ENCODE measurements at regions not wholly inside any gene's neighbourhood (a gene's known extent, or its start where the extent isn't known, plus 50 kb on each side); places are given as distances from the start of the nearest gene placed in this dataset.

DNA sequence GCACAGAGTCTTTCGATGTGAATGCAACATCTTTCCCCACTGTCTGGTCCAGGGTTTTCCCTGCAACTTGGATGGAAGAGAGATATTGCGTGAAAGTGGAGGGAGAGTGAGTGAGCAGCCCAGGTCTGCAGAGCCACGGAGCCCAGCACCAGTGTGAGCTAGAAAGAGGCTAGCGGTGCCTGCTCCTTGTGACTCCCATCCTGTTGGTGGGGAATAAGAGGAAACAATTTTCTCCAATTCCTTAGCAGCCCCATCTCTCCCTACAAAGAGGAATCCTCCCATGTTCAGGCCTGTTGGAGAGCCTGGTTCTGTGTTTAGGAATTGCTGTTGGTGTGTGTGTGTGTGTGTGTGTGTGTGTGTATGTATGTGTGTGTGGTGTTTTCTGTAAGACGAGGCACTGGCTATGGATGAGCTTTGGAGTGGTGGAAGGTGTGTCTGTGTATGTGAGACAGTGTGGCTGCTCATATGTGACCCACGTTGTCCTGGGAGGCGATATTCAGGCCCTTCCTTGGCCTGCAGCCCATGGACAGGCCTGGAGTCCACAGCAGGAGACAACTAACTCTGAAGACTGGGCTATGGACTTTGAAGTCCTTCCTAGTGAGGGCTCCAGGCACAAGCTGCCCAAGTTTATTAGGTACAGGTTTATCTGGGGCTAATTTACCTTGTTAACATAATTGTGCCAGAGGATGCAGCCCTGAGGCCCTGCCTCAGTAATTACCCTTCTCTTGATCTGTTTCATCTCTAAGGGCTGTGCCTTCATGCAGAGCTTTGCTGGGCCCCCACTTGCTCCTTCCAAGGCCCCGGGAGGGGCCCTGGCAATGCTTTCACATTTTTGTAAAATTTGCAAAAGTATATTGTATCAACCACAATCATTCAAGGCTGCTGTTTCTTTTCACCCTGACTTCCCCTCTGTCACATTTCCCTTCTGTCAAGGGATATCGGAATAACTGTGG is 88.6 kb upstream of the HAAO start:
- Mint-ChIP-seq H3K9me3 (ENCODE audit: low read depth) (no peaks in the 10 kb centered on the region), H3K36me3 (ENCODE audit: low read depth) (no peaks in the 10 kb centered on the region), H3K4me1 (peaks cover 32% of the 10 kb centered on the region), H3K27me3 (no peaks in the 10 kb centered on the region), H3K4me3 (no peak overlapping the region), H3K27ac (no peak overlapping the region)
- intact Hi-C loops (cut with DNase I, micrococcal nuclease) = no loop called here
- DNase-seq = no peak
- no peak for ATAC-seq
- CTCF ChIA-PET = interaction anchor here (0.5 to 2.1 kb wide), 6 partner anchors 16 to 383 kb away, joined by 3 to 14 read pairs (median 3); no protein-coding TSS in a partner anchor
- POLR2A ChIA-PET = interaction anchor here (0.6 to 0.7 kb wide), 2 partner anchors 169 to 278 kb away, joined by 3 to 4 read pairs; no protein-coding TSS in a partner anchor

DNA sequence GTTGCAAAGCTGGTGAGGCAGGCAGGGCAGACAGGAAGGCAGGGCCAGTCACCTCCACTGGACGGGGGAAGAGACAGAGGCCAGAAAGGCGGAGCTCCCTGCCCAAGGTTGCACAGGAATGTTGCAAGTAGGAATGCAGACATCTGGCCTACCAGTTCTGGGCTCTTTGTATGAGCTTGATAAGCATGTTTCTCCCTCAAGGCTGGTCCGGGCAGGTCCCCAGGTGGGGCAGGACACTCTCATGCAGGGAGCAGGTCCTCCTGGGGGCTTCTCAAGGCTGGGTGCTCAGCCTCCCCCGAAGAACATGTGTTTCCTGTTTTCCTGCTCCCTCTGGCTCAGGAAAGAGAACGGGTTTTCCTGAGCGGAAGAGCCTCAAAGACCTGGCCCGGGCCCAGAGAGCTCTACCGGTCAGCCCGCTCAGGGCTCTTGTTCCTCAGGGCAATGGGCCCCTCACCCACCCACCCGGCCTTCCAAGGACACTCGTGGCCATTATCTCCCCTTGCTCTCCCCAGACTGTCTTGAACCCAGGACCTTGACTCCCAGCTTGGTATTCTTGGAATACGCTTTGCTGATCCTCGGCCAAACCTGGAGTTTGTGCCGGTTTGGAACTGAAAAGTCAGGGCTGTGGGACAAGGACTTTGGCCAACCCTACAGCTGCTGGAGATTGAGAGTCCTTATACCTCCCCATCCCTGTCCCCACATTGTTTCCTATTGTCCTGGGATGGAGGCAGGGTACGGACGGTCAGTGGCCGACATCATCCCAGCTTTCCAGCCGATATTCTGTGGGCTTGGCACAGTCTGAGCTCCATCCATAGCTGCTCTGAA is 87.7 kb upstream of the HAAO start:
- Mint-ChIP-seq H3K9me3 (ENCODE audit: low read depth) (no peaks in the 10 kb centered on the region), H3K27me3 (no peaks in the 10 kb centered on the region), H3K4me3 (no peak overlapping the region), H3K27ac (no peak overlapping the region), H3K4me1 (peaks cover 32% of the 10 kb centered on the region), H3K36me3 (ENCODE audit: low read depth) (no peaks in the 10 kb centered on the region)
- ChIA-PET CTCF (interaction anchor here (0.7 to 1.0 kb wide), 2 partner anchors 17 to 22 kb away, joined by 3 read pairs; no protein-coding TSS in a partner anchor), POLR2A (no interaction called here)
- ATAC-seq = no peak
- DNase-seq = no peak
- intact Hi-C loops (cut with DNase I, micrococcal nuclease) = no loop called here

DNA sequence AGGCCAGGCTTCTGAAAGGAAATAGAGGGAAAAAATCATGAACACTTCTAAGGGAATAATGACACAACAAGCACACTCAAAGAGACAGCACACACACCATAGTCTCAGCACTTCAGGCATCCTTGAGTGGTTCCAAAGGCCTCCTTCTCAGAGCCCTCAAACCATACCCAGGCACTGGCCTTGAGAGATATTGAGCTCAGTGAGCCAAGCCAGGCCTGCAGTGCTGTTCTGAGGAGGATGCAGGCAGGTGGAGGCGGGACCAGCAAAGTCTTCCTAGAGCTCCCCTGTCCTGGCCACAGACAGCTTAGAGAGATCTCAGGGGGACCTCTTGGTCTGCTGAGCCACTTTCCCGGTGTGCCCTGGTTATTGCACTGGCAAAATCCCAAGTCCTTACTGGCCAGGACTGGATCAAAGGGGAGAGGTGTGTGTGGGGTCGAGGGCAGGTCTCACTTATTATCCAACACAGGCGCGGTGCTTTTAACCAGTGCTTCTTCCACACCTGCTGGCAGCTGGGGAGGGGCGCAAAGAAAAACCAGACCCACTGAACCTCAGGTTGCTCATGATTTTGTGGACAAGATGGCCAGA is 86.8 kb upstream of the HAAO start:
- H3K9me3 Mint-ChIP-seq (ENCODE audit: low read depth) = no peaks in the 10 kb centered on the region
- CTCF ChIA-PET = interaction anchor here (0.6 to 3.9 kb wide), 3 partner anchors 21 to 40 kb away, joined by 3 to 14 read pairs (median 5); no protein-coding TSS in a partner anchor
- DNase-seq = no peak
- ATAC-seq = no peak
- intact Hi-C loops (cut with DNase I, micrococcal nuclease) = no loop called here
- H3K36me3 Mint-ChIP-seq (ENCODE audit: low read depth) = no peaks in the 10 kb centered on the region
- peaks cover 32% of the 10 kb centered on the region for H3K4me1 Mint-ChIP-seq
- no peaks in the 10 kb centered on the region for H3K27me3 Mint-ChIP-seq
- POLR2A ChIA-PET = no interaction called here
- H3K4me3 Mint-ChIP-seq = no peak overlapping the region
- H3K27ac Mint-ChIP-seq = peak overlapping the region; percentile 20

DNA sequence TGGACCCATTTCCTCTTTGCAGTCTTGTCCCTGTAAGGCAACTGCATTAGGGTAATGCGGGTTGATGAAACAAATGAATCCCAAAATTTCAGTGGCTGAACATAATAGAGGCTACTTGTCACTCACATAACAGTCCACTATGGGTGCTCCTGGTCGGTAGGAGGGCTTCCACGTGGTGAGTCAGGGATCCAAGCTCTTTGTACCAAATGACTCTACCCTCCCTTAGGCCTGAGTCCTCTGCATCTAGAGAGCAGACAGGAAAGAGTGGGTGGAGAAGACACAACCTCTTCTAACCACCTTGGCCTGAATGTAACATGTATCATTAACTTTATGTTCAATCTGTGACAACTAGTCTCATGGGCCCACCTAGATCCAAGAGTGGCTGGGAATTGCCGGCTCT is 86.2 kb upstream of the HAAO start:
- ChIA-PET CTCF (interaction anchor here (1.7 to 3.9 kb wide), 2 partner anchors 20 to 22 kb away, joined by 5 to 14 read pairs; no protein-coding TSS in a partner anchor), POLR2A (interaction anchor here (0.6 kb wide), 1 partner anchor 18 kb away, joined by 3 read pairs; no protein-coding TSS in a partner anchor)
- peaks cover 32% of the 10 kb centered on the region for H3K4me1 Mint-ChIP-seq
- no peaks in the 10 kb centered on the region for H3K36me3 Mint-ChIP-seq (ENCODE audit: low read depth)
- peak; percentile 93 for ATAC-seq
- H3K27ac Mint-ChIP-seq = peak overlapping the region; percentile 20
- H3K9me3 Mint-ChIP-seq (ENCODE audit: low read depth) = no peaks in the 10 kb centered on the region
- intact Hi-C loops (cut with DNase I, micrococcal nuclease) = no loop called here
- no peak overlapping the region for H3K4me3 Mint-ChIP-seq
- no peaks in the 10 kb centered on the region for H3K27me3 Mint-ChIP-seq
- peak; percentile 56 for DNase-seq

DNA sequence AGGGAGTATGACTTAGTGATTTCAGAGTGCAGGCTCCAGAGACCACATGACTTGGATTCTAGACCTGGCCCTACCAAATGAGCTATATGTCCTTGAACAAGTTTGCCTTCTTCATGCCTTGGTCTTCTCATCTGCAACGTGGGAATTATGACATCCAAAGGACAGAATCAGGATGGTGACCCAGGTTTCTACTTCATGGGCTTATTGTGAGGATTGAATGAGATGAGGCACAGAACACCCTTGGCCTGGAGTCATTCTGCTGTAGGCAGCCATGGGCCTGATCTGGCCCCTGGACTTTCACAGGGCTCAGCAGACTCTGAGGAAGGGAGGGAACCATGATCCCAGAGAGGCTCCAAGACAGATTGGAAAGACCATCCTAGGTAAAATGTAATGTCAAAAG is 85.6 kb upstream of the HAAO start:
- H3K4me1 Mint-ChIP-seq = peaks cover 32% of the 10 kb centered on the region
- DNase-seq (no peak), ATAC-seq (no peak)
- H3K9me3 Mint-ChIP-seq (ENCODE audit: low read depth) = no peaks in the 10 kb centered on the region
- H3K27ac Mint-ChIP-seq = no peak overlapping the region
- no peak overlapping the region for H3K4me3 Mint-ChIP-seq
- CTCF ChIA-PET = interaction anchor here (1.7 to 3.9 kb wide), 2 partner anchors 19 to 21 kb away, joined by 5 to 14 read pairs; no protein-coding TSS in a partner anchor
- H3K27me3 Mint-ChIP-seq = no peaks in the 10 kb centered on the region
- intact Hi-C loops (cut with DNase I, micrococcal nuclease) = no loop called here
- POLR2A ChIA-PET = interaction anchor here (0.6 kb wide), 1 partner anchor 19 kb away, joined by 3 read pairs; no protein-coding TSS in a partner anchor
- no peaks in the 10 kb centered on the region for H3K36me3 Mint-ChIP-seq (ENCODE audit: low read depth)

DNA sequence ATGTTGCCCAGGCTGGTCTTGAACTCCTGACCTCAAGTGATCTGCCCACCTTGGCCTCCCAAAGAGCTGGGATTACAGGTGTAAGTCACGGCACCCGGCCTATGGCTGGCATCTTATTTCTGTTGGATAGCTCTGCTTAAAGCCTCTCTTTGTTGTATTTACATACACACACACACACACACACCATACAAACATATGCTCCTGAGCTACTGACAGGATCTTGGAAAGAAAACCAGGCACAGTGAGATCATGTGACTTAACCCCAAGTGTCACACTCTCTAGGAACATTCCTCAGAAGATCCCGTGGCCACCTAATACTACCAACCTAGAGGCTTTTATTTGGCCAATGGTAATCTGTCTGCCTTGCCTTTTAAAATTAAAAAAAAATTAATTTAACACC is 85.1 kb upstream of the HAAO start:
- intact Hi-C loops (cut with DNase I, micrococcal nuclease) = no loop called here
- ChIA-PET POLR2A (no interaction called here), CTCF (interaction anchor here (1.7 to 3.9 kb wide), 2 partner anchors 19 to 21 kb away, joined by 5 to 14 read pairs; no protein-coding TSS in a partner anchor)
- Mint-ChIP-seq H3K9me3 (ENCODE audit: low read depth) (no peaks in the 10 kb centered on the region), H3K27me3 (no peaks in the 10 kb centered on the region), H3K4me1 (peaks cover 31% of the 10 kb centered on the region), H3K4me3 (no peak overlapping the region), H3K36me3 (ENCODE audit: low read depth) (no peaks in the 10 kb centered on the region), H3K27ac (no peak overlapping the region)
- no peak for DNase-seq
- no peak for ATAC-seq

DNA sequence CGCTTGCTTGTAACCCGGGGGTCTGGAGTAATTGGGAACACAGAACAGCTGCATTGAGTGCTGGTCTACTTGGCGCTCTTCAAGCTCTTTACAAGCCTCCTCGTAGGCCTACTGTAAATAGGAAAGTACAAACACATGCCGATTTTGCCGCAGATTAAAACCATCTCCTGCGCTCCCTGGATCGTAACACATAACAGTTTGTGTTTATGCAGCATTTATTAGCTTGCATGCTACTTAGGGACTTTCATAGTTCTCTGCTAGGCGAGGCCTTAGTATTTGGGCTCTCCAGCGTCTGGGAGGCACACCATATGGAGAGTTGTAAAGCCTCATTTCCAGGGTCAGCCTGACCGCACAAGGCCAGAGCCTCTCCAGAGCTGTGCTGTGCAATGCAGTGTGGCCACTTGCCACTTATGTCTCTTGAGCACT is 84.0 kb upstream of the HAAO start:
- no peak overlapping the region for H3K27ac Mint-ChIP-seq
- H3K27me3 Mint-ChIP-seq = no peaks in the 10 kb centered on the region
- H3K4me1 Mint-ChIP-seq = peaks cover 20% of the 10 kb centered on the region
- intact Hi-C loops (cut with DNase I, micrococcal nuclease) = no loop called here
- H3K4me3 Mint-ChIP-seq = no peak overlapping the region
- DNase-seq (no peak), ATAC-seq (no peak)
- ChIA-PET POLR2A (no interaction called here), CTCF (interaction anchor here (1.2 to 3.9 kb wide), 2 partner anchors 18 to 47 kb away, joined by 3 to 14 read pairs; no protein-coding TSS in a partner anchor)
- no peaks in the 10 kb centered on the region for H3K9me3 Mint-ChIP-seq (ENCODE audit: low read depth)
- H3K36me3 Mint-ChIP-seq (ENCODE audit: low read depth) = no peaks in the 10 kb centered on the region

DNA sequence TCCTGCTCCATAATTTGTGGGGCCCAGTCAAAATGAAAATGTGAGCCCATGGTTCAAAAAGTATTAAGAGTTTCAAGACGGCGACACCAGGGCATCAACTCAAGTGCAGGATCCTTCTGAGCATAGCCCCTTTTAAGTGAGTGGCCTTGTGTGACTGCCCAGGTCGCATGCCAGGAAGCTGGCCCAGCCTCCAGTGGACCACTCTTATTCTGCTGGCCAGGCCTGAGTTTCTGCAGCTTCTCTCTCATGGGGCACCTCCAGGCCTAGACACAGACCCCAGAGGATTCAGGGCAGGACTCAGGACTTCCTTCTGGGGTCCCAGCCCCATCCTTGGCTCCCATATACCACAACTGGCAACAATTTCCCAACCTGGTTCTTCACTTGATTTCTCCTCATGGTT is 83.5 kb upstream of the HAAO start:
- Mint-ChIP-seq H3K36me3 (ENCODE audit: low read depth) (no peaks in the 10 kb centered on the region), H3K4me1 (peaks cover 20% of the 10 kb centered on the region), H3K9me3 (ENCODE audit: low read depth) (no peaks in the 10 kb centered on the region), H3K27me3 (no peaks in the 10 kb centered on the region), H3K27ac (no peak overlapping the region), H3K4me3 (no peak overlapping the region)
- ATAC-seq (no peak), DNase-seq (no peak)
- POLR2A ChIA-PET = interaction anchor here (0.6 kb wide), 1 partner anchor 171 kb away, joined by 6 read pairs; no protein-coding TSS in a partner anchor
- CTCF ChIA-PET = interaction anchor here (1.2 to 3.9 kb wide), 2 partner anchors 17 to 48 kb away, joined by 3 to 14 read pairs; no protein-coding TSS in a partner anchor
- intact Hi-C loops (cut with DNase I, micrococcal nuclease) = no loop called here

DNA sequence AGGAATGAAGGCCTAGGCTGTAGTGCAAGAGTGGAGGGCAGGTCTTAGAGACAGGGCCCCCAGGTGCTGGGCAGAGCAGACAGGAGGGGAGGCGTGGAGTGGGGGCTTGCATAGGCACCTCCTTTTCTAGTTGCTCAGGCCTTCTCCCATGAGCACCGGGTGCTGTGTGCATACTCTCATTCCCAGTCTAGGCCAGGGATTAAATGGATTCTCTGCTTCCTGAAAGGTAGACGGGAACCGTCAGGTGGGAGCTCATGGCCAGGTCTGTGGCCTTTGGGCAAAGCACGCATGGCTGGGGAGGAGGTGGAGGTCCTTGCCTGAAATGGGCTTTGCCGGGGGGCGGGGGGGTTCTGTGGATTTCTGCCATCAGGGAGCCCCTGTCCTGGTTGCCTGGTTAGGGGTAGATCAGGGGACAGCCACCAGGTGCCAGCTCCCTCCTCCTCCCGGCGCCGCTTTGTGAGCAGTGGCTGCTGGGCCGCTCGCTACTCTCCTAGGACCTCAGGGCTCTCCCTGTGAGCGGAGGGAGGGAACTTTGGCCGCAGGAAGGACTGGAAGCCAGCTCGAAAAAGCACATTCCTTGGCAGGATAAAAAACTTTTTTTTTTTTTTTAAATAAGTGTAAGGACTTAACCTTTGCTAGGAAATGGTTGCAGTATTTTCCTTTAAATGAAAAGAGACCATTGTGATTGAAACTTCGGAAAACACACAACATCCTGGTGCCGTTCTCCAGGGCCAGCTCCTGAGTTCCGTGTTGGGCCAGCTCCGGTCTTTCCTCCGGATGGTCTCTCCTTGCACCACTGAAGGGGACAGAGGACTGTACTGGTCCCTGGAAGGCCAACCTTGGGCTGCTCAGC is 82.8 kb upstream of the HAAO start:
- Mint-ChIP-seq H3K36me3 (ENCODE audit: low read depth) (no peaks in the 10 kb centered on the region), H3K27me3 (no peaks in the 10 kb centered on the region), H3K4me1 (peaks cover 20% of the 10 kb centered on the region), H3K27ac (no peak overlapping the region), H3K4me3 (no peak overlapping the region), H3K9me3 (ENCODE audit: low read depth) (no peaks in the 10 kb centered on the region)
- CTCF ChIA-PET = interaction anchor here (0.9 to 3.9 kb wide), 2 partner anchors 17 to 493 kb away, joined by 4 to 14 read pairs; no protein-coding TSS in a partner anchor
- ATAC-seq (no peak), DNase-seq (no peak)
- intact Hi-C loops (cut with DNase I, micrococcal nuclease) = no loop called here
- POLR2A ChIA-PET = interaction anchor here (0.6 kb wide), 1 partner anchor 172 kb away, joined by 6 read pairs; no protein-coding TSS in a partner anchor

DNA sequence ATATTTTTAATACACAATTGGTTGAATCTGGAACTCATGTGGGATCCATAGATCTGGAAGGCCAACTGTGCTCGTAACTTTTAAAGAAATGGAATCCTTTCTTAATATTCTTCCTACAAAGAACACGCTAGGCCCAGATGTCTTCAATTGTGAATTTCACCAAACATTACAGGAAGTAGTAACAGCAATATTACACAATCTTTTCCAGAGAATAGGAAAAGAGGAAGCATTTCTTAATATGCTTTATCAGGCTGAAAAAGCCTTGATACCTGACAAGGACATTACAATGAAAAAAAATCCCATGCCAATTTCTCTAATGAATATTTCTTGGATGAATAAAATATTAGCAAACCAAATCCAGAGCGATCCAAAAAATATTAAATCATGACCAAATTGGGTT is 80.3 kb upstream of the HAAO start:
- Mint-ChIP-seq H3K9me3 (ENCODE audit: low read depth) (peaks cover 8% of the 10 kb centered on the region), H3K4me3 (no peak overlapping the region), H3K4me1 (no peaks in the 10 kb centered on the region), H3K27ac (no peak overlapping the region), H3K36me3 (ENCODE audit: low read depth) (no peaks in the 10 kb centered on the region), H3K27me3 (no peaks in the 10 kb centered on the region)
- DNase-seq = no peak
- ATAC-seq = no peak
- ChIA-PET POLR2A (no interaction called here), CTCF (interaction anchor here (0.5 kb wide), 1 partner anchor 94 kb away, joined by 3 read pairs; no protein-coding TSS in a partner anchor)
- intact Hi-C loops (cut with DNase I, micrococcal nuclease) = no loop called here

All from activated CD4-positive, alpha-beta T cell treated with anti-CD3 and anti-CD28 coated beads for 36 hours (primary cell).